ENCODE measurements at regions not wholly inside any gene's neighbourhood (a gene's known extent, or its start where the extent isn't known, plus 50 kb on each side); places are given as distances from the start of the nearest gene placed in this dataset.
"Not testable (repeated sequence)": the region's sequence is repeated elsewhere in the genome, so short reads cannot be mapped to it uniquely, and the experiment has no call there.

- no peak for DNase-seq (ENCODE audit: low spot score)
These were observed 340.8 kb downstream of the FGF10 start for GRCh38 chr5:44048276-44048984.

GRCh38 chr5:44046619-44047364, 342.4 kb downstream of the FGF10 start:
- DNase-seq (ENCODE audit: low spot score), result no peak

DNA sequence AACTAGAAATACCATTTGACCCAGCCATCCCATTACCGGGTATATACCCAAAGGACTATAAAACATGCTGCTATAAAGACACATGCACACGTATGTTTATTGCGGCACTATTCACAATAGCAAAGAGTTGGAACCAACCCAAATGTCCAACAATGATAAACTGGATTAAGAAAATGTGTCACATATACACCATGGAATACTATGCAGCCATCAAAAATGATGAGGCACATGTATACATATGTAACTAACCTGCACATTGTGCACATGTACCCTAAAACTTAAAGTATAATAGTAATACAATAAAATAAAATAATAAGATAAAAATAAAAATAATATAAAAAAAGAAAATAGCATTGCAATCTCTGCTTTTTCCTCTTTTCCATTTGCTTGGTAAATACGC, 344.7 kb downstream of the FGF10 start:
- DNase-seq (ENCODE audit: low spot score), result not testable (repeated sequence)

DNA sequence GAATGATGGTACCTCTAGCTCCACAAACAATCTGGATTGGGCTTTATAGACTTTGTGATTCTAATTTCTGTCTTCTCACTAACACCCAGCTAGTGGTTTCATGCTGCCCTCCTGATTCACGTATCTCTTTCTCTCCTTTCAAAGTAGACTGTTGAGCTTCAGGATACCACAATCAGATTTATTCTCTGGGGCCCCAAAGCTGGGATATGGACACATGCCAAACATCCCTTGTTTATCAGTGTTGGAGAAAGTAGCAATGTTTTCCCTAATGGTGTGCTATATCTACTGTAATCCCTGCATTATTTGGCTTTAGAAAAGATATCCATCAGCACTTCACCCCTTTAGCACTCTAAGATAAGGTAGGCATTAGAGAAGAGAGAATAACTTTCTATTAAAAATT, 361.0 kb downstream of the FGF10 start:
- DNase-seq (ENCODE audit: low spot score), result no peak

DNA sequence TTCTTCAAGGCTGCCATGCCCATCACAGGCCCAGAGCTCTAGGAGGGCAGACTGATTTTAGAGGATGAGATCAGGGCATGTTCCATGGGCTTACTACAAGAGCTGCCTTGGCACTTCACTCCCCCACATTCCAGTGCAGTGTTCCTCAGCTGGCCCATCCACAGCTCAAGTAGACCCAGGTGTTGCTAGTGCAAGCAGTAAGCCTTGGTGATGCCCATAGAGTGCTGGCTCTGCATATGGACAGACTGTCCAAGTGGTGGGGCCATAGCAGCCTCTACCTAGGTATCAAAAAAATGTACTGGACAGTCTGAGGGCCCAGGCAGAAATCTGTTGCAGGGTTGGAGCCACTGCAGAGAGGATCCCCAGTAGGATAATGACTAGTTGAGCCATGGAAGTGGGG, 366.6 kb downstream of the FGF10 start:
- no peak for DNase-seq (ENCODE audit: low spot score)

- DNase-seq (ENCODE audit: low spot score), result no peak
These were observed 377.7 kb downstream of the FGF10 start for GRCh38 chr5:44011518-44011917.

GRCh38 chr5:44002381-44002901, 386.8 kb downstream of the FGF10 start:
- DNase-seq (ENCODE audit: low spot score), result no peak

- no peak for DNase-seq (ENCODE audit: low spot score)
These were observed 387.4 kb downstream of the FGF10 start for GRCh38 chr5:44001675-44002380.

DNA sequence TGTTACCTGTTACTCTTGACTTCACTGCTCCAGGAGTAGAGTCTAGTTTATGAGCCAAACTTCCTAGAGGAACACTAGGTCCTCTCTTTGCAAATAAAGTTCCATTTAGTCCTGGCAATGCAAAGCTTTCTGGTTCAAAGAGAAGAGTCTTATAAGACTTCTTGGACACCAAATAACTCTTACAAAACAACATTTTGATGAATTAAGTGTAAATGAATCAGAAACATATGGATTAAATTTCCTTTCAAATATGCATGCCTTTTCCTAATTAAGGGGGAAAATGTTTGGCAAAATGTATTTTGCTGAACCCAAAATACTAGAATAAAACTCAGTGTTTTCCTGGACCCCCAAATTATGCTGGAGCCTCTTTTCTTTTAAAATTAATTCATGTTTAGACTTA, 388.0 kb downstream of the FGF10 start:
- no peak for DNase-seq (ENCODE audit: low spot score)

- no peak for DNase-seq (ENCODE audit: low spot score)
These were observed 391.5 kb downstream of the FGF10 start for GRCh38 chr5:43997647-43998272.

- DNase-seq (ENCODE audit: low spot score), result no peak
These were observed 393.0 kb downstream of the FGF10 start for GRCh38 chr5:43996221-43996620.

DNA sequence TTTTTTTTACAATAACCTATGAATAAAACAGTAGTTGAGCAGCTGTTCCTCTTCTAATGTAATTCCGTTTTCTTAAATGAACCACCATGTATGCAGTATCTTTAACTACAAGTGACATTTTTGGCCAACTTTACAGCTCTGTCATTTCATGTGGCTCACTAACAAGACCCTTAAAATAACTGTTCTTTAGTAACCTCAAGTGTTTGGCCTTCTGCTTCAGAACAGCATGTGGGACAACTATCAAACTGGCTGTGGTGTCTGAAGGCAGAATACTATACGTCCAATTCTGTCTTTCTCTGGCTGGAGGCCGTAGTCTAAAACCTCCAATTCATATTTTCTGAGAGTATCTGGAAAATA, 391.4 kb downstream of the NNT start:
- no peak for DNase-seq (ENCODE audit: low spot score)

GRCh38 chr5:43993634-43994351, 390.8 kb downstream of the NNT start:
- DNase-seq (ENCODE audit: low spot score), result no peak

DNA sequence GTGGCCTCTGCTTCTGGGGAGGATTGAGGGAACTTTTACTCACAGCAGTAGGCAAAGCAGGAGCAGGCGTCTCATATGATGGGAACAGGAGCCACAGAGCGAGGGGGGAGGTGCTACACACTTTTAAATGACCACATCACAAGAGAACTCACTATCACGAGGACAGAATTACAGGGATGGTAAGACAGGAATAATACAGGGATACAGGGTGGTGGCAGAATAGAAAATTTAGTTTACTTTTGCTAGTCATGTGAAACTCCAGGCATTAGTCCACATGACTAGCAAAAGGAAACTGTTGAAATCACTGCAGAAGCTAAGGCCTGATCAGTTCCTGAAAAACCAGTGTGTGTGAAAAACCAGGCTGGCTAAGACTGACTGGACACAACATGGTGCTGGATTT, 382.4 kb downstream of the NNT start:
- DNase-seq (ENCODE audit: low spot score), result no peak

DNA sequence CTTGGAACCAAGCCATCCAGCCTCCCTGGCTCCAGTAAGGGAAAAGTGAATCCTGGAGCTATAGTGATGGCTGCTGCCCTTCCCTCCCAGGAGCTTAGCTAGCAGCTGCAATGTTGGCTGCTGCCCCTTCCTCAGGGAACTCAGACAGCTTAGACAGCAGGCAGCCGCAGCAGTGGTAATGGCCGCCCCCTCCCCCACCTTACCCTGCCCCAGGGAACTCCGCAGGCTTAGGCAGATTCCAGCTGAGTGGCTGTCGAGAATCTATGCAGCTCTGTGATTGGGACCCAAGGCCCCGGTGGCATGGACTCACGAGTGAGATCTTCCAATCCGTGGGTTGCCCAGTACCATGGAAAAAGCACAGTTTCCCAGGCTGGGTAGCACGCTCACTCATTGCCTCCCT, 378.6 kb downstream of the NNT start:
- no peak for DNase-seq (ENCODE audit: low spot score)

DNA sequence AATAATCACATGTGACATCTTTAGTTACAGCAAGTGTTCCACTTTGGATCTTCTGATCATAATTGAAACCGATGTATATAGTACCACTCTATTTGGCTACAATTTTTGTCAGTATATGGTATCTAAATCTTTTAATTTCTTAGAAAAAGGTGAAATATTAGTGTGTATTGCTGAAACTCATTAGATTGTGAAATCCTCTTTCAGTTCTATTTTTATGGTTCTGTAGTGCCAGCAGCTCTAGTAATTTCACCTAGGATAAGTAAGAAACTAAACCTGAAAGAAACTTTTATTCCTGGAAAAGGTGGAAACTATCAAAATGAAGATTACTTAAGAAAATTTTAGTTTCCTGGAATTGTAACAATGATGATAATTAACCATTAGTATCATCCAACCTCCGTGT, 370.9 kb downstream of the NNT start:
- no peak for DNase-seq (ENCODE audit: low spot score)

DNA sequence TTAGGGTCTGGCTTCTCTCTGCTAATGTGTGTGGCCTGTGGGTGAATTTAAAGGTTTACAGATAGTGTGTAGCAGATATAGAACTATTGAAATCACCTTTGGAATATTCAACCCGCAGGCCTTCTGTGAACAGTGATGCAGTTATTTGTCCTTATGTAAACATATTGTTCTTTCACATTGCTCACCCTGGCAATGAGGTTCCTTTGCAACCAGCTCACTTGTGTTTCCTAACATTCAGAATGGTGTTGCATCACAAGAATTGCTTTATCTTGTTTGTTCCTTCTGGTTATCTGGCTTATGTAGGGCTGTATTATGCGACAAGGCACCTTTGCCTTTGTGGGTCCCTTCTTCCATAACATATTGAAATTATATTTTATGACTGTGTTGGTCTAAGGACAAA, 370.3 kb downstream of the NNT start:
- DNase-seq (ENCODE audit: low spot score), result no peak

- DNase-seq (ENCODE audit: low spot score), result no peak
These were observed 364.2 kb downstream of the NNT start for GRCh38 chr5:43967165-43967564.

- DNase-seq (ENCODE audit: low spot score), result no peak
These were observed 356.2 kb downstream of the NNT start for GRCh38 chr5:43959144-43959543.

DNA sequence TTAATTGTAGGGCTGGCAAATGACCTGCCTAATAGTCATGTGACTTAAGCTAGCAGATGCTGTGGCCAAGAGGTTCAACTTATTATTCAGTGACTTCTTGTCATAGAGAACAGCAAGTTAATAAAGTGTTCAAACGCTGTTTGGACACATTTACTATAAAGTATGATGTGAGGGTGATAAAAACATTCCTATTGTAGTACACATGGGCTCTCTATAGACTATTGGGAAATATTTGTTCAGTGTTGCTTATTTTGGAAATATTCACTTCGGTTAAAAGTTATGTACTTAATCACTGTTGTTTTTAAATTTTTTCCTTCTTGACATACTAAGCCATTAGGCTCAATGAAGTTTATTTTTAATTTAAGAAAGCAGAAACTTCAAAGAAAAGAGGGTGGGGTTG, 345.0 kb downstream of the NNT start:
- DNase-seq (ENCODE audit: low spot score), result no peak

- DNase-seq (ENCODE audit: low spot score), result no peak
These were observed 338.8 kb downstream of the NNT start for GRCh38 chr5:43941806-43942205.

- DNase-seq (ENCODE audit: low spot score), result no peak
These were observed 337.6 kb downstream of the NNT start for GRCh38 chr5:43940562-43940961.
